WTC11 (cell line): ENCODE measurements at regions not wholly inside any gene's neighbourhood (a gene's known extent, or its start where the extent isn't known, plus 50 kb on each side); places are given as distances from the start of the nearest gene placed in this dataset.
A peak's percentile ranks its signal among the peaks of the same experiment; 100 is the strongest.

Experiments used
- ATF2 ChIP-seq: sonication (generic); formaldehyde crosslinking; IDR thresholded peaks from 2 replicates; pipeline ENCODE4 v1.8.1; 2022; ENCODE audit warnings: low read depth, missing genetic modification reagents, borderline replicate concordance
- CTCF ChIP-seq: fragments of 200-600 bp; IDR thresholded peaks from 2 replicates; pipeline ENCODE4 v1.8.0; 2022; ENCODE audit warnings: antibody characterized with exemption
- MAX ChIP-seq: sonication (generic); formaldehyde crosslinking; IDR thresholded peaks from 2 replicates; pipeline ENCODE4 v1.8.0; 2022; ENCODE audit warnings: mild to moderate bottlenecking, missing genetic modification reagents
- MLX ChIP-seq: sonication (generic); formaldehyde crosslinking; IDR thresholded peaks from 2 replicates; pipeline ENCODE4 v1.8.1; 2023; ENCODE audit warnings: mild to moderate bottlenecking, missing genetic modification reagents, moderate library complexity
- MYBL2 ChIP-seq: sonication (generic); formaldehyde crosslinking; IDR thresholded peaks from 2 replicates; pipeline ENCODE4 v1.8.1; 2023; ENCODE audit warnings: mild to moderate bottlenecking, moderate library complexity, missing genetic modification reagents
- NR3C1 ChIP-seq: sonication (generic); formaldehyde crosslinking; conservative IDR thresholded peaks from 2 replicates; pipeline ENCODE4 v1.8.1; 2023; ENCODE audit warnings: low read depth, mild to moderate bottlenecking, missing genetic modification reagents
- PREB ChIP-seq: sonication (generic); formaldehyde crosslinking; IDR thresholded peaks from 2 replicates; pipeline ENCODE4 v1.8.1; 2022; ENCODE audit warnings: mild to moderate bottlenecking, missing genetic modification reagents, moderate library complexity, borderline replicate concordance
- SMAD3 ChIP-seq: sonication (generic); formaldehyde crosslinking; IDR thresholded peaks from 2 replicates; pipeline ENCODE4 v1.8.0; 2022; ENCODE audit warnings: missing genetic modification reagents, mild to moderate bottlenecking, borderline replicate concordance
- STAT6 ChIP-seq: sonication (generic); formaldehyde crosslinking; conservative IDR thresholded peaks from 2 replicates; pipeline ENCODE4 v1.8.1; 2023; ENCODE audit warnings: mild to moderate bottlenecking, low read depth, missing genetic modification reagents, moderate library complexity
- USF2 ChIP-seq: sonication (generic); formaldehyde crosslinking; IDR thresholded peaks from 2 replicates; pipeline ENCODE4 v1.8.1; 2023; ENCODE audit warnings: mild to moderate bottlenecking, missing genetic modification reagents, moderate library complexity
- ZNF138 ChIP-seq: sonication (generic); formaldehyde crosslinking; conservative IDR thresholded peaks from 2 replicates; pipeline ENCODE4 v1.8.1; 2022; ENCODE audit warnings: mild to moderate bottlenecking, moderate library complexity, missing genetic modification reagents

GRCh38 chr3:24963762-24964625 is 464.1 kb upstream of the RARB start:
- TF ChIP-seq STAT6 (CRISPR knock-in tag): no peak
- TF ChIP-seq MLX (CRISPR knock-in tag): no peak
- TF ChIP-seq CTCF: peak; percentile 42
- TF ChIP-seq SMAD3: no peak
- no peak for TF ChIP-seq NR3C1 (CRISPR knock-in tag)
- TF ChIP-seq PREB (CRISPR knock-in tag): no peak
- TF ChIP-seq USF2: no peak
- TF ChIP-seq ZNF138 (CRISPR knock-in tag): no peak
- TF ChIP-seq ATF2 (CRISPR knock-in tag): no peak
- no peak for TF ChIP-seq MAX
- no peak for TF ChIP-seq MYBL2 (CRISPR knock-in tag)
